GM21786 (cell line): ENCODE measurements at regions not wholly inside any gene's neighbourhood (a gene's known extent, or its start where the extent isn't known, plus 50 kb on each side); places are given as distances from the start of the nearest gene placed in this dataset.

ENCODE experiments used
- ATAC-seq: cut with Tn5 transposase; IDR thresholded peaks from one replicate; pipeline ENCODE4 v1.9.1; 2021; ENCODE audit not compliant: unreplicated experiment

- ATAC-seq, result no peak
Measured at GRCh38 chr20:50242548-50242862, 51.9 kb downstream of the CEBPB start.

- ATAC-seq, result no peak
Measured at GRCh38 chr20:50242863-50243609, 52.4 kb downstream of the CEBPB start.

GRCh38 chr20:50243610-50244351, 53.2 kb downstream of the CEBPB start:
- no peak for ATAC-seq

- no peak for ATAC-seq
Measured at GRCh38 chr20:50244352-50245149, 53.9 kb downstream of the CEBPB start.

GRCh38 chr20:50245498-50246366, 55.1 kb downstream of the CEBPB start:
- no peak for ATAC-seq

- no peak for ATAC-seq
Measured at GRCh38 chr20:50246367-50247195, 56.0 kb downstream of the CEBPB start.

GRCh38 chr20:50247196-50248094, 56.8 kb downstream of the CEBPB start:
- ATAC-seq, result no peak

GRCh38 chr20:50248104-50248641, 57.5 kb downstream of the CEBPB start:
- no peak for ATAC-seq

- no peak for ATAC-seq
Measured at GRCh38 chr20:50249447-50250388, 59.1 kb downstream of the CEBPB start.

GRCh38 chr20:50250679-50251382, 60.2 kb downstream of the CEBPB start:
- no peak for ATAC-seq

- no peak for ATAC-seq
Measured at GRCh38 chr20:50251383-50251748, 60.7 kb downstream of the CEBPB start.

GRCh38 chr20:50251992-50252511, 61.4 kb downstream of the CEBPB start:
- no peak for ATAC-seq

- no peak for ATAC-seq
Measured at GRCh38 chr20:50252701-50253100, 62.1 kb downstream of the CEBPB start.

GRCh38 chr20:50253101-50253500, 62.5 kb downstream of the CEBPB start:
- no peak for ATAC-seq

GRCh38 chr20:50254466-50255079, 63.9 kb downstream of the CEBPB start:
- ATAC-seq, result no peak

- no peak for ATAC-seq
Measured at GRCh38 chr20:50256577-50256976, 65.9 kb downstream of the CEBPB start.
